ENCODE measurements at regions not wholly inside any gene's neighbourhood (a gene's known extent, or its start where the extent isn't known, plus 50 kb on each side); places are given as distances from the start of the nearest gene placed in this dataset.

GRCh38 chr2:59622599-59623308 is 930.7 kb downstream of the BCL11A start:
- DNase-seq, result no peak

DNA sequence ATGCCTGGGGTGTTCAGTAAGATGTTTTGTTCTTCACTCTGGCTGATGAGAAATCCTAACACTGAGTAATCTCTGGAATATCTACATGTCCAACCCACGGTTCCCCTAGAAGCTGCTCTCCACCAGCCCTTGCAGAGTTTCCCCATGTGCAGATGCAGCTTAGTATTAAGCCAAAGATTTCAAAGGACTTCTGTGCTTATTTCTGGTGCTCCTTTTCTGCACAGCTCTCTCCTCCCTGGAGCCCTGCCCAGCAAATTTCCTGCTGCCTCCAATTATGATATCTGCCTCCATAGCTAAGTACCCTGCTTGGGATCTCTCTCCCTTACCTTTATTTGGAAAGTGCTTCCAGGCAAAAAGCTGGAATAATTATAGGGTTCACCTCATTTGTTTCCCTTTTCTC is 949.3 kb downstream of the BCL11A start:
- no peak for DNase-seq

GRCh38 chr2:59594671-59595222 is 958.7 kb downstream of the BCL11A start:
- no peak for DNase-seq

GRCh38 chr2:59590798-59591197 is 962.7 kb downstream of the BCL11A start:
- no peak for DNase-seq

DNA sequence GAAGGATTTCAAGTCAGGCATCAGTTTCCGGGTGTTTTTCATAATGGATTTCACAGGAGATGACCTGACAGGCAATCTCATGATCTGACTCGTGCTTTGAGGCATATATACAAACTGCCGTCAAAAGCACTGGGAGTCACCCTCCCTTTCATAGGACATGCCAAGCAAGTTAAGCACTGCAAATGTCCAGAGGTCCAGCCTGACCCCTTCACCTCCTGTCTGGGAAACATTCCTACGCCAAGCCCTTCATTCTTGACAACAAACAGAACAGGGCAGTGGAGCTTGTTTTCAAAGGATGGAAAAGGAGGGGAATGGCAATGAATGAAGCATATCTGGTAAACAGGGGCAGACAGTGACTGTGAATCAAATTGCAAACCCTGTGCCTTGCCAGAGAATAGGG is 963.6 kb downstream of the BCL11A start:
- no peak for DNase-seq

GRCh38 chr2:59588286-59588685 is 965.2 kb downstream of the BCL11A start:
- DNase-seq, result no peak

GRCh38 chr2:59586176-59586575 is 967.3 kb downstream of the BCL11A start:
- DNase-seq, result no peak

DNA sequence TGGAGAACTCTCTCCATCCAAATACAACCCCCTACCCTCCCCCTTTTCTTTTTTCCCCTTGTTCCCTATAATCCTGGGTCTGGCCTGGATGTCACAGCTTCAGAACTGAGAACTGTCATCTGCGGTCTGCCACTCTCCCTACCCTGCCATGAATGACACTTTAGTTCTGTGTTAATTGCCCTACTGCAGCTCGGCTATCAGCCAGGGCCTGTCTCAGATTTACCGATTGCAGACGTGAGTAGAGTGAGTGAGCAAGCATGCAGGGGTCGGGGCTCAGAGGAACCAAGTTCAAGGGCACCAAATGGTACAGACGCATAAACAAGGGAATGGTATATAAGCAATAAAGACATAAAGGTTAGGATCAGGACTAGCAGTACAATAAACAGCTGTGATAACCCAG is 967.8 kb downstream of the BCL11A start:
- peak; percentile 19 to 21 for DNase-seq

GRCh38 chr2:59584958-59585357 is 968.5 kb downstream of the BCL11A start:
- peak; percentile 26 to 40 for DNase-seq

DNA sequence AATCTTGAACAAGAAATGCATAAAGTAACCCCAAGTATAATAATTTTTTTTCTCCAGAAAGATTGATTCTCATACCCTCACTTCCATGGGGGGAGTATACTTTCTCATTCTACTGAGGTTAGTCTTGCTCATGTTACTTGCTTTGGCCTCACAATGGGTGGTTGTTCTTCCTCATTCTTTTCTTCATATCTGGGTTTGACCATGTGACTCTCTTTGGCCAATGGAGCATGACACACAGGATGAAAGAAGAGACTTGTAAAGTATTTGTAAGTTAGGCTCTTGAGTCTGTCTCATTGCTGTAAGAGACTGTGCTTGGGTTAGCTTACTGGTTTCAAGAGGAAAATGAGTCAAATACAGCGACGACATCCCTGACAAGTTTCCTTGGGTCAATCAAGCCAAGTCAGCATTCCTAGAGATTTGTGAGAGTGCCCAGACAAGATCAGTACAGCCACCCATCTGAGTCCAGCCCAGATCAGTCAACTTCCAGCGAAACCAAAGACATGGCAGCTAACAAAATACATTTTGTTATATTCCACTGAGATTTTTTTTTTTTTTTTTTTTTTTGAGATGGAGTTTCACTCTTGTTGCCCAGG is 970.2 kb downstream of the BCL11A start:
- no peak for DNase-seq

DNA sequence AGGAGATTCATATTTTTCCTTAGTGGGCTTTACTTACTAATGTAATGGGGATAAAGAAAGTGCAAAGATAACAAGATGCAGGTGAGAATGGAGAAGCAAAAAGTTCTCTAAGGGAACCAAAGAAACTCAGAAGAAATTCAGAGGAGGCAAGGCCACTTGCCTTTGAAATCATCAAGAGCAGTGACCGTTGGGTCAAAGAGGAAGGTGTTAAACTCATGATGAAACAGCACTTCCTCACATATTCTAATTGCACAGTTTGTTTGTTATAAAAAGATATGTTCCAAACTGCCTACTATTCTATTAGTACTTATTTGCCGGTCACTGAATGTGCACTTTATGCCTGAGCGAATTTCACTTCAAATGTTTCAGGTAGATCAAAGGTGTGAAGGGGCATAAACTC is 975.1 kb downstream of the BCL11A start:
- DNase-seq, result no peak

- DNase-seq, result no peak
Observed at GRCh38 chr2:59575191-59575590, 978.3 kb downstream of the BCL11A start.

DNA sequence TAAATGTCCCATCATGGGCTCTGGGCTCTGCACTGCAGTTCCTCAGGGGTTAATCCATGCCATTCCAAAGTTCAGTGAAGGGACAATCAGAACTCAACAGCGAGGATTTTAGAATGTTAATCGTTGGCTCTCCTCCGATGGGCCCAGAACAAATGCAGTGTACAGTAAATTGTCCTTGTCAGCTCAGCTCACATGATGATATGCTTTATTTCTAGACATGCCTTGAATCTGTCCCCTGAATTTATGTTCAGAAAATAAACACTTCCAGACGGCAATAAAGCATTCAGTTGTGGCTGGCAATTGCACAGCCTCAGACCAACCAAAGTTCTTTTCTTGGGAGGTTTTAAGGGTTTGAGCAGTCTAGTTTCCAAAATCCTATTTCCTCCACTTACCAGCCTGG is 981.2 kb downstream of the BCL11A start:
- no peak for DNase-seq

- DNase-seq, result no peak
Observed at GRCh38 chr2:59570818-59571217, 982.6 kb downstream of the BCL11A start.

DNA sequence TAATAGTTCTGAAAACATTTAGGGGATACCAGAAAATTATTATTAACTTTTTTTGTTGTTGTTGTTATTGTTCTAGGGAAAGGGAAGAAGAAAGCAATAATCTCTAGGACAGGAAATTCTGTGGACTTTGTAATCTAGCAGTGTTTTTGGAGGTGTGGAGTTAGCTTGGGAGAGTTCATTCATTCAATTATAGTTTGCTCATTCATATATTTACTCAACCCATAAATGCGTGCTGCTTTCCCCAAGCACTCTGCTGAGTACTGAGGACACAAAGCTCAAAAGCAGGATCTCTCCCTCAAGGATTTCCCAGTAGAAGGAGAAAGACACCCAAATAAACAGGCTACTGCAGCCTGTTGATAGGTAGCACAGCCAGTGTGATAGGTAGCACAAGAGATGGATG is 984.3 kb downstream of the BCL11A start:
- DNase-seq, result no peak

DNA sequence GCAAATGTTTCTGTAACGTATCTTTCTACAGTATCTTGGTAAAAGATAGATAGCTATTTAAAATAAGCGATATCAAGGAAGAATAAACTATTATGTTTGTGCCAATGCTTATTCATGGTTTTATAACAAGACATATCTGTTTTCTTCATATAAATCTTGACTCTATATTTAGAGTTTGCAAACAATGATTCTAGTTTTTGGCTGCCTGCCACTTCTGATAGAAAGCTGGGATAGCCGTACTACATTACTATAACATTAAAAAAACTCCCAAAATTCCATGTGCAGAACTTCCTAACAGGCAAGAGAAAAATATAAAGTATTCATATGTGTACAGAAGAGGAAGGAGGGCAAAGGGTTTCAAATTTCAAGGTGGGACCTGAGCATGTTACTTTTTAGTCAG is 985.0 kb downstream of the BCL11A start:
- DNase-seq, result no peak

DNA sequence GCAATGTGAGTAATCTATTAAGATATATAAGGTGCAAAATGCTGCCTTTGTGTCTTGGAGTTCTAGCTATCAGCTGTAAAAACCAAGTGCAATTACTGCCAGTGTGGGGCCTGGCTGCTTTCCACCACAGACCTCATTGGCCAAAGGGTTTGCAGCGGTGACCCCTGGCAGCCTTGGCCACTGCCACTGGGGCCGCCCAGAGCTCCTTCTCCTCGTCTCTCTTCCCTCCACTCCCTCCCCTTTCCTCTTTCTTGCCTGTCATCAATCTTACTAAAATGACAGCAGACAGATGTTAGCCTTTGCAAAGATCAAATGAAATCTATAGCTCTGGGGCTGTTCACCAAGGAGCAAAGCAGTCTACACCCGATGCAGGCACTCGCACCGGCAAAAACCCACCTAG is 986.3 kb downstream of the BCL11A start:
- no peak for DNase-seq

DNA sequence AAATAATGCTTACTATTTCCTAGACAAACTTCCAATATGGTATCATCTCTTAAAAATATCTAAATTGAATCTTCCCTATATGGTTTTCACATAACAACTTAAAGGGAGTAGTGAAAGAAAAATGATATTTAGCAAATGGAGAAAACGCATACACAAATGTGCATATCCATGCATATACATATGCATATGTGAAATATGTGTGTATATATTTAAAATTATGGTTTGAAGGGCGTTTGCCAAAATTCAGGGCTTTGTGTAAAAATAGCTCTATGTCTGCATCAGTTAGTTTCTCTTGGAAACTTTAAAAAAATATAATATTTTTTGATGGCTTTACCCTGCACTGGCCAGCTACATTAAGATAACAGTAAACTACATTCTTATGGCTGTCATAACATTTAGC is 986.7 kb downstream of the BCL11A start:
- DNase-seq, result no peak

- DNase-seq, result no peak
Observed at GRCh38 chr2:59561281-59561680, 992.2 kb downstream of the BCL11A start.

GRCh38 chr2:59560769-59561168 is 992.7 kb downstream of the BCL11A start:
- no peak for DNase-seq

DNA sequence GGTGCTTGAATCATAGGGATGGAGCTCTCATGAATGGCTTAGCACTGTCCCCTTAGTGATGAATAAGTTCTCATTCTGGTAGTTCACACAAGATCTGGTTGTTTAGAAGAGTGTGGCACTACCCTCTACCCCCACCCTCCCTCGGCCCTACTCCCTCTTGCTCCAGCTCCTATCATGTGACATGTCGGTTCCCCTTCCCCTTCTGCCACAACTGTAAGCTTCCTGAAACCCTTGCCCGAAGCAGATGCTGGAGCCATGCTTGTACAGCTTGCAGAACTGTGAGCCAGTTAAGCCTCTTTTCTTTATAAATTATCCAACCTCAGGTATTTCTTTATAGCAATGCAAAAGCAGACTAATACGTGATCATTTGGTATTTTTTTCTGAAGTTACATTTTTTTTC is 1012.6 kb downstream of the BCL11A start:
- DNase-seq, result no peak

GRCh38 chr2:59538398-59538911 is 1015.0 kb downstream of the BCL11A start:
- no peak for DNase-seq

- DNase-seq, result no peak
Observed at GRCh38 chr2:59532808-59533207, 1020.6 kb downstream of the BCL11A start.

- no peak for DNase-seq
Observed at GRCh38 chr2:59530258-59530657, 1023.2 kb downstream of the BCL11A start.

DNA sequence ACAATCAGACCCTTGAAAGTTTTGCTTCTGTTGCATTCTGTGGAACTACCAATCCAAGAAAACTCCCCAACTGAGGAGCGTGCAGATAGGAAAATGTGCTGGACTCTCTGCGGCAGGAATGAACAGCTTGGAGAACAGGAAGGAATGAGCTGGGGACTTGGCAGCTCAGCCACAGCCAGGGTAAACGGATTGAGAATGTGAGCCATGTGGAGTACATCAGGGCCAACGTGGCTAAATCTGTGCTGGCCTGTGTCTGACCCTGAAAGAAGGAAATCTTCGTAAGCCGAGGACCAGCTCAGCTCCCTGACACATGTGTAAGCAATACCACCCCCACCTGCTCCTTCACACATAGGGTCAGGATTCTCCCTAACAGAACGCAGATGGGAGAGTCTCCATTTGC is 1023.7 kb downstream of the BCL11A start:
- DNase-seq, result no peak
